C4-2B (cell line): ENCODE measurements at regions not wholly inside any gene's neighbourhood (a gene's known extent, or its start where the extent isn't known, plus 50 kb on each side); places are given as distances from the start of the nearest gene placed in this dataset.

Experiments
- ZFX ChIP-seq: fragments of 450-650 bp; IDR thresholded peaks from 2 replicates; pipeline ENCODE4 v1.6.1; 2017
- TF ChIP-seq, protein P1 (sequence below): fragments of 450-650 bp; conservative IDR thresholded peaks from 2 replicates; pipeline ENCODE4 v1.5.1; 2017; ENCODE audit warnings: mild to moderate bottlenecking

DNA sequence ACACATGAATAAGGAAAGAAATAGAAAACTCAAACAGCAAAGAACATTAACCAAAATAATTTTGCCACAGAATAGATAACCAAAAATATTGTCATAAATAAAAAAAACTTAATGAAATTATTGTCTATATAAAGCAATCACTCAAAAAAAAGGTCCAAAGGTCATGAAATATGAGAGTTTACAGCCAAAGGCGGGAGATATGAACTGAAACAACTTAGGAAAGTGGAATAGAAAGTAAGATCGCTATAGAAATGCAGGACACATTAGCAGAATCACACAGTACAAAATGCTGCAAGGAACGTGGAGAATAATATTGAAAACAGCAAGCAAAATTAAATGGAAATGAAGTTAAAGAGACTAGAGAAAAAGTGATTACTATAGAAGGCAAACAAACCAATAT lies 375.0 kb upstream of the ARHGEF26 start:
- TF ChIP-seq, protein P1, sequence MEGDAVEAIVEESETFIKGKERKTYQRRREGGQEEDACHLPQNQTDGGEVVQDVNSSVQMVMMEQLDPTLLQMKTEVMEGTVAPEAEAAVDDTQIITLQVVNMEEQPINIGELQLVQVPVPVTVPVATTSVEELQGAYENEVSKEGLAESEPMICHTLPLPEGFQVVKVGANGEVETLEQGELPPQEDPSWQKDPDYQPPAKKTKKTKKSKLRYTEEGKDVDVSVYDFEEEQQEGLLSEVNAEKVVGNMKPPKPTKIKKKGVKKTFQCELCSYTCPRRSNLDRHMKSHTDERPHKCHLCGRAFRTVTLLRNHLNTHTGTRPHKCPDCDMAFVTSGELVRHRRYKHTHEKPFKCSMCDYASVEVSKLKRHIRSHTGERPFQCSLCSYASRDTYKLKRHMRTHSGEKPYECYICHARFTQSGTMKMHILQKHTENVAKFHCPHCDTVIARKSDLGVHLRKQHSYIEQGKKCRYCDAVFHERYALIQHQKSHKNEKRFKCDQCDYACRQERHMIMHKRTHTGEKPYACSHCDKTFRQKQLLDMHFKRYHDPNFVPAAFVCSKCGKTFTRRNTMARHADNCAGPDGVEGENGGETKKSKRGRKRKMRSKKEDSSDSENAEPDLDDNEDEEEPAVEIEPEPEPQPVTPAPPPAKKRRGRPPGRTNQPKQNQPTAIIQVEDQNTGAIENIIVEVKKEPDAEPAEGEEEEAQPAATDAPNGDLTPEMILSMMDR, result no peak
- no peak for TF ChIP-seq ZFX
